B cell (primary cell): ENCODE measurements at regions not wholly inside any gene's neighbourhood (a gene's known extent, or its start where the extent isn't known, plus 50 kb on each side); places are given as distances from the start of the nearest gene placed in this dataset.

Experiments used
- ATAC-seq: fragments of 200-7000 bp; cut with Tn5 transposase; one replicate; pipeline ENCODE4 v1.10.0; 2021; ENCODE audit warnings: low read depth, mild to moderate bottlenecking, moderate number of reproducible peaks, moderate library complexity
- CTCF ChIA-PET: fragments of 350-600 bp; sonication (Branson Sonifier 250); formaldehyde crosslinking; loops from one replicate; lab custom pipeline; 2021; ENCODE audit warnings: antibody characterized with exemption, inconsistent platforms; lab: Charles Lee
- POLR2A ChIA-PET: fragments of 350-600 bp; sonication (Branson Sonifier 250); formaldehyde crosslinking; loops from one replicate; lab custom pipeline; 2021; ENCODE audit warnings: antibody characterized with exemption; lab: Charles Lee
- DNase-seq: peaks from one replicate; pipeline ENCODE4 v3.0.0; 2013
- H2AFZ ChIP-seq: 2 replicates; pipeline ENCODE4 v1.6.1; 2012; ENCODE audit warnings: mild to moderate bottlenecking, low read depth, low read length; ENCODE audit not compliant: insufficient read depth, poor library complexity, severe bottlenecking
- H3K27ac ChIP-seq, 2 donors: 1 replicate in 1 of 2; 2 replicates in 1 of 2; pipeline ENCODE4 v1.5.1; 2012 to 2013; ENCODE audit warnings: low read length in 2 of 2, mild to moderate bottlenecking in 2 of 2, moderate library complexity in 1 of 2
- H3K27me3 ChIP-seq, 4 experiments: fragments of 200-600 bp in 1 of 4; sonication (generic) in 1 of 4; replicated peaks in 1 of 4; 1 replicate in 2 of 4; 2 replicates in 2 of 4; pipeline versions ENCODE4 v1.6.1 to v1.7.0; 2013 to 2016; ENCODE audit warnings: low read length in 3 of 4, mild to moderate bottlenecking in 2 of 4, mixed read lengths in 1 of 4, moderate library complexity in 1 of 4; ENCODE audit not compliant: insufficient read depth in 4 of 4, control insufficient read depth in 3 of 4; ENCODE audit errors: control extremely low read depth in 1 of 4
- H3K36me3 ChIP-seq, 2 experiments: replicated peaks in 1 of 2; 1 replicate in 1 of 2; 2 replicates in 1 of 2; pipeline versions ENCODE4 v1.6.1 to v1.7.1; 2013; ENCODE audit warnings: low read length in 1 of 2; ENCODE audit not compliant: insufficient read depth in 2 of 2, control insufficient read depth in 1 of 2; ENCODE audit errors: control extremely low read depth in 1 of 2, extremely low read depth in 1 of 2
- H3K4me1 ChIP-seq, 2 donors: fragments of 200-600 bp in 1 of 2; sonication (generic) in 1 of 2; 1 replicate in 1 of 2; 2 replicates in 1 of 2; pipeline versions ENCODE4 v1.5.1 to v1.6.1; 2013 to 2017; ENCODE audit warnings: low read length in 2 of 2; ENCODE audit not compliant: control insufficient read depth in 2 of 2, insufficient read depth in 2 of 2
- H3K4me2 ChIP-seq: replicated peaks from 2 replicates; pipeline ENCODE3; 2012; ENCODE audit warnings: mild to moderate bottlenecking, low read depth, low read length; ENCODE audit not compliant: poor library complexity, severe bottlenecking
- H3K4me3 ChIP-seq, 5 experiments: fragments of 200-600 bp in 1 of 5; sonication (generic) in 1 of 5; 1 replicate in 3 of 5; 2 replicates in 2 of 5; pipeline versions ENCODE4 v1.5.1 to v1.7.0; 2011 to 2016; ENCODE audit warnings: low read length in 4 of 5, mild to moderate bottlenecking in 4 of 5, low read depth in 2 of 5, control low read depth in 1 of 5, moderate library complexity in 1 of 5; ENCODE audit not compliant: insufficient read depth in 1 of 5; ENCODE audit errors: control extremely low read depth in 1 of 5, extremely low read depth in 1 of 5
- H3K79me2 ChIP-seq: fragments of 200-600 bp; sonication (generic); one replicate; pipeline ENCODE4 v1.6.0; 2016; ENCODE audit warnings: low read length; ENCODE audit not compliant: control insufficient read depth, insufficient read depth
- H3K9ac ChIP-seq: fragments of 200-600 bp; sonication (generic); 2 replicates; pipeline ENCODE4 v1.6.1; 2017; ENCODE audit warnings: mild to moderate bottlenecking, low read length, moderate library complexity
- H3K9me3 ChIP-seq, 3 donors: one replicate each; pipeline versions ENCODE4 v1.6.1 to v1.7.1; 2013; ENCODE audit warnings: low read length in 2 of 3; ENCODE audit not compliant: control insufficient read depth in 2 of 3, insufficient read depth in 1 of 3; ENCODE audit errors: control extremely low read depth in 1 of 3
- H4K20me1 ChIP-seq: 2 replicates; pipeline ENCODE4 v1.6.0; 2012; ENCODE audit warnings: mild to moderate bottlenecking, low read length; ENCODE audit not compliant: insufficient read depth, control insufficient read depth, poor library complexity, severe bottlenecking
- H3K27ac Mint-ChIP-seq: one replicate; pipeline ENCODE4 v1.8.0; 2021; ENCODE audit warnings: mixed read lengths
- H3K27me3 Mint-ChIP-seq: one replicate; pipeline ENCODE4 v1.8.0; 2021; ENCODE audit warnings: mixed read lengths
- H3K4me1 Mint-ChIP-seq: one replicate; pipeline ENCODE4 v1.8.0; 2021; ENCODE audit warnings: mixed read lengths
- H3K4me3 Mint-ChIP-seq: one replicate; pipeline ENCODE4 v1.8.0; 2021; ENCODE audit warnings: mixed read lengths
- H3K9me3 Mint-ChIP-seq: one replicate; pipeline ENCODE4 v1.8.0; 2022; ENCODE audit warnings: mixed read lengths; ENCODE audit not compliant: insufficient read depth
- EZH2 ChIP-seq: IDR thresholded peaks from 2 replicates; pipeline ENCODE4 v1.6.1; 2012; ENCODE audit warnings: borderline replicate concordance, low read depth, mild to moderate bottlenecking, moderate library complexity, low read length; ENCODE audit not compliant: insufficient read depth, poor library complexity, severe bottlenecking
- WGBS: methylation state at CpG from one replicate; pipeline ENCODE4 v1.1.5; 2013; ENCODE audit warnings: missing lambda C conversion rate; ENCODE audit not compliant: insufficient coverage; 5-methylcytosine and 5-hydroxymethylcytosine counted together
- intact Hi-C: fragments of 100-400 bp; cut with micrococcal nuclease; formaldehyde crosslinking; loops from one replicate; pipeline ENCODE4 v1.10.0; 2022
- TF ChIP-seq, protein P1 (sequence below): fragments of 200-600 bp; IDR thresholded peaks from one replicate; pipeline ENCODE4 v1.8.0; 2022; ENCODE audit warnings: antibody characterized with exemption, mild to moderate bottlenecking

GRCh38 chr6:45759472-45759810 lies 256.2 kb downstream of the CLIC5 start:
- H3K27me3 Mint-ChIP-seq, result peaks cover 4% of the 10 kb centered on the region
- Histone ChIP-seq H3K9me3 (peaks cover 0 to 4% (median 3%) of the 10 kb centered on the region in 3 donors), H3K36me3 (no peaks in the 10 kb centered on the region), H3K4me3 (no peak overlapping the region), H3K27ac (no peak overlapping the region), H2AFZ (no peak overlapping the region), H3K4me1 (no peaks in the 10 kb centered on the region), H3K79me2 (no peaks in the 10 kb centered on the region), H3K27me3 (no peaks in the 10 kb centered on the region), H3K9ac (no peak overlapping the region), H4K20me1 (no peaks in the 10 kb centered on the region), H3K4me2 (no peak overlapping the region)
- H3K4me1 Mint-ChIP-seq, result no peaks in the 10 kb centered on the region
- no peak overlapping the region for H3K4me3 Mint-ChIP-seq
- H3K27ac Mint-ChIP-seq, result no peak overlapping the region
- TF ChIP-seq EZH2, result no peak
- TF ChIP-seq, protein P1, sequence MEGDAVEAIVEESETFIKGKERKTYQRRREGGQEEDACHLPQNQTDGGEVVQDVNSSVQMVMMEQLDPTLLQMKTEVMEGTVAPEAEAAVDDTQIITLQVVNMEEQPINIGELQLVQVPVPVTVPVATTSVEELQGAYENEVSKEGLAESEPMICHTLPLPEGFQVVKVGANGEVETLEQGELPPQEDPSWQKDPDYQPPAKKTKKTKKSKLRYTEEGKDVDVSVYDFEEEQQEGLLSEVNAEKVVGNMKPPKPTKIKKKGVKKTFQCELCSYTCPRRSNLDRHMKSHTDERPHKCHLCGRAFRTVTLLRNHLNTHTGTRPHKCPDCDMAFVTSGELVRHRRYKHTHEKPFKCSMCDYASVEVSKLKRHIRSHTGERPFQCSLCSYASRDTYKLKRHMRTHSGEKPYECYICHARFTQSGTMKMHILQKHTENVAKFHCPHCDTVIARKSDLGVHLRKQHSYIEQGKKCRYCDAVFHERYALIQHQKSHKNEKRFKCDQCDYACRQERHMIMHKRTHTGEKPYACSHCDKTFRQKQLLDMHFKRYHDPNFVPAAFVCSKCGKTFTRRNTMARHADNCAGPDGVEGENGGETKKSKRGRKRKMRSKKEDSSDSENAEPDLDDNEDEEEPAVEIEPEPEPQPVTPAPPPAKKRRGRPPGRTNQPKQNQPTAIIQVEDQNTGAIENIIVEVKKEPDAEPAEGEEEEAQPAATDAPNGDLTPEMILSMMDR, result no peak
- no peak for DNase-seq
- no CpG with 5 or more reads among the region's 2 CpGs for WGBS
- no peak for ATAC-seq
- intact Hi-C loops, result no loop called here
- POLR2A ChIA-PET, result no interaction called here
- CTCF ChIA-PET, result no interaction called here
- H3K9me3 Mint-ChIP-seq, result peaks cover 1% of the 10 kb centered on the region

- POLR2A ChIA-PET, result no interaction called here
- Mint-ChIP-seq H3K4me3 (no peak overlapping the region), H3K27me3 (peaks cover 4% of the 10 kb centered on the region), H3K9me3 (peaks cover 1% of the 10 kb centered on the region), H3K4me1 (no peaks in the 10 kb centered on the region), H3K27ac (no peak overlapping the region)
- Histone ChIP-seq H3K27ac (no peak overlapping the region), H3K36me3 (no peaks in the 10 kb centered on the region), H3K4me2 (no peak overlapping the region), H3K79me2 (no peaks in the 10 kb centered on the region), H2AFZ (no peak overlapping the region), H4K20me1 (no peaks in the 10 kb centered on the region), H3K9ac (no peak overlapping the region), H3K27me3 (no peaks in the 10 kb centered on the region), H3K9me3 (peaks cover 0 to 4% (median 0%) of the 10 kb centered on the region in 3 donors), H3K4me1 (no peaks in the 10 kb centered on the region), H3K4me3 (no peak overlapping the region)
- intact Hi-C loops, result no loop called here
- DNase-seq (no peak), ATAC-seq (no peak)
- CTCF ChIA-PET, result no interaction called here
- TF ChIP-seq EZH2, result no peak
- TF ChIP-seq, protein P1, result no peak
- 92% methylated on average over 12 of the region's 15 CpGs for WGBS
Observed at GRCh38 chr6:45758787-45759471, 256.7 kb downstream of the CLIC5 start.
